Esophagus muscularis mucosa (tissue), 3 donors: ENCODE measurements at regions not wholly inside any gene's neighbourhood (a gene's known extent, or its start where the extent isn't known, plus 50 kb on each side); places are given as distances from the start of the nearest gene placed in this dataset.
"Not testable (repeated sequence)": the region's sequence is repeated elsewhere in the genome, so short reads cannot be mapped to it uniquely, and the experiment has no call there.

Experiments used
- CTCF ChIP-seq, 3 experiments: fragments of 200-600 bp in 2 of 3; fragments of 450-650 bp in 1 of 3; sonication (generic) in 2 of 3; IDR thresholded peaks; one replicate each; pipeline ENCODE4 v1.5.1; 2017 to 2019; ENCODE audit warnings: antibody characterized with exemption in 3 of 3, mild to moderate bottlenecking in 2 of 3, moderate library complexity in 1 of 3
- POLR2A ChIP-seq: fragments of 450-650 bp; IDR thresholded peaks from one replicate; pipeline ENCODE4 v1.6.1; 2017; ENCODE audit warnings: antibody characterized with exemption, moderate library complexity, mild to moderate bottlenecking, low read depth

- not testable (repeated sequence) for TF ChIP-seq POLR2A; CTCF (IDR thresholded peaks at IDR 0.05)
Measured at GRCh38 chr9:40591915-40592314, 536.6 kb downstream of the FOXD4L6 start.
